OCI-LY3 (cell line): ENCODE measurements at regions not wholly inside any gene's neighbourhood (a gene's known extent, or its start where the extent isn't known, plus 50 kb on each side); places are given as distances from the start of the nearest gene placed in this dataset.
"Not testable (repeated sequence)": the region's sequence is repeated elsewhere in the genome, so short reads cannot be mapped to it uniquely, and the experiment has no call there.

ENCODE experiments used
- CTCF ChIP-seq: fragments of 200-600, 300-600 bp; sonication (generic); IDR thresholded peaks from 2 replicates; pipeline ENCODE4 v1.5.1; 2014; ENCODE audit warnings: antibody characterized with exemption, low read length, low read depth
- EZH2phosphoT487 ChIP-seq: fragments of 200-600 bp; shearing (Covaris generic); IDR thresholded peaks from 2 replicates; pipeline ENCODE4 v1.6.1; 2018; ENCODE audit warnings: antibody characterized with exemption, mixed run types, low read depth

DNA sequence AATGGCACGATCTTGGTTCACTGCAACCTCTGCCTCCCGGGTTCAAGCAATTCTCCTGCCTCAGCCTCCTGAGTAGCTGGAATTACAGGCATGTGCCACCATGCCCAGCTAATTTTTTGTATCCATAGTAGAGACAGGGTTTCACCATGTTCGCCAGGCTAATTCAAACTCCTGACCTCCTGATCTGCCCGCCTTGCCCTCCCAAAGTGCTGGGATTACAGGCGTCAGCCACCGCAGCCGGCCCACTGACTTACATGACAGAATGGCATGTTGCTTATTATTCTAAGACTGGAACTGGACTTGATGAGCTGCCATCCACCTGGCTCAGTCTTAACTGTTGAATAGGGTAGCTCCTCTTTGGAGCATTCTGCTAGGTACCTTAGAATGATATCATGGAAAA, 363.6 kb upstream of the CCNH start:
- not testable (repeated sequence) for TF ChIP-seq CTCF, EZH2phosphoT487
